ENCODE measurements at regions not wholly inside any gene's neighbourhood (a gene's known extent, or its start where the extent isn't known, plus 50 kb on each side); places are given as distances from the start of the nearest gene placed in this dataset.

- DNase-seq, result no peak
Measured at GRCh38 chr1:50289495-50289894, 133.7 kb downstream of the DMRTA2 start.

- DNase-seq, result no peak
Measured at GRCh38 chr1:50285994-50286393, 137.2 kb downstream of the DMRTA2 start.

DNA sequence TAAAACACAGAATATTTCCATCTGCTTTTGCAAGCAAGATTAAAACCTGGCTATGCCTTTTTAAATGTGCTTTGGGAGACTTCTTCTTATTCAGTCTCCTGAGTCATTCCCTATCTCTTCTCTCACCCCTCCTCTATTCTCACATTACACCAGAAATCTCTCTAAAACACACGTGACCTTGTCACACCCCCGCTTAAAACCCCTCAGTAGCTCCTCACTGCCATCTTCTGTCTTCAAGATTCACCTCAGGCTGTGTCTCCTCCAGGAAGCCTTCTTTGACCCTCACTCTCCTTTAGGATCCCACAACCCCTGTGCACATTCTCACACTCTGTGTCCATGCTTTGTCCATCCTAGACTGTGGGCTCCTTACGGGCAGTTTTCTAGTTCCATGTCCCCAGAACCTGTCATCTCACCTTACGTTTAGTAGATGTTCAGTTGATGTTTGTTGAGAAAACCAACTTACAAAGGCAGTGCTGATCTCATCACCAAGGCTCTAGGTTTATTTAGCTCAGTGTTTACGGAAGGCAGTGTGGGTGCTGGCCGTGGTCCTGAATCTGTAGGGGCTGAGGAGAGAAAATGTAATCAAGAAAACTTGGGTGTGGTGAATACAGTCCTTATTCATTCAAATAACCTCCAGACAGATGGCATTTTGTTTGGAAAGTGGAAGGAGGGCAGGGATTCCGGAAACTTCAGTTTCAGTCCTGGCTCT, 143.5 kb downstream of the DMRTA2 start:
- peak; percentile 32 for DNase-seq

DNA sequence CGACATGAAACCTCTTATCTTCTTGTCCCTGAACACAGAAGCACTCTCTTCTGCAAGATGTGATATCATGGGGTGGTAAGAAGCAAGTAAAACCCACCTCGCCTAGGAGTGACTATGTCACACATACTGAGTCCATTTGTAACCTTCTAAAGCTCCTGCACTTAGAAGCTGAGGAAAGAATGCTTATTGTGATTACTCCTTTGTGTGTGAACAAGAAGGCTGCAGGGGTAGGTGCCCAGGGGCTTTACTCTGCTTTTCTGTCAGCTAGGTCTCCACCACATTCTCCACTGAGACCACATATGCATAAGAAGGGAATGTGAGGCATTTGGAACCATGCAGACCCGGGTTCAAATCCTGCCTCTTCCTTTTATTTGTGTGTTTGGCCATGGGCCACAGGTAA, 144.3 kb downstream of the DMRTA2 start:
- no peak for DNase-seq

DNA sequence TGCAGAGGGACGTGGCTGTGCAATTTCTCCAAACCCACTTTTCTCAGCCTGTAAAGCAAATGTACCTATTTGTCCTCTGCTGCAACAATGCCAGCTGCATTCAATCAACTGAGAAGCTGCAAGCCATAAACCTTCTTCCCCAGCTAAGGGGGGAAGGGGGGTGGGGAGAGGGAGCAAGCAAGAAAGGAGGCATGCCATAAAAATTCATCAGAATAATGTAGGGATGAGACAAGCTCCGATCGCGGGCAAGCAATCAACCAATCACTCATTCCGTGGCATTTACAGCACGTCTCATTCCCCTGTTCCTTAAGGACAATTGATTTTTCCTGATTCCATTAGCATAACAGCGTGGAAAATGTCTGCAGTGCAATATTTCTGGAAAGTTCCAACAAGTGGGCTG, 144.8 kb downstream of the DMRTA2 start:
- DNase-seq, result no peak

GRCh38 chr1:50275566-50275965, 147.7 kb downstream of the DMRTA2 start:
- DNase-seq, result no peak

- no peak for DNase-seq
Measured at GRCh38 chr1:50272912-50273311, 150.3 kb downstream of the DMRTA2 start.

DNA sequence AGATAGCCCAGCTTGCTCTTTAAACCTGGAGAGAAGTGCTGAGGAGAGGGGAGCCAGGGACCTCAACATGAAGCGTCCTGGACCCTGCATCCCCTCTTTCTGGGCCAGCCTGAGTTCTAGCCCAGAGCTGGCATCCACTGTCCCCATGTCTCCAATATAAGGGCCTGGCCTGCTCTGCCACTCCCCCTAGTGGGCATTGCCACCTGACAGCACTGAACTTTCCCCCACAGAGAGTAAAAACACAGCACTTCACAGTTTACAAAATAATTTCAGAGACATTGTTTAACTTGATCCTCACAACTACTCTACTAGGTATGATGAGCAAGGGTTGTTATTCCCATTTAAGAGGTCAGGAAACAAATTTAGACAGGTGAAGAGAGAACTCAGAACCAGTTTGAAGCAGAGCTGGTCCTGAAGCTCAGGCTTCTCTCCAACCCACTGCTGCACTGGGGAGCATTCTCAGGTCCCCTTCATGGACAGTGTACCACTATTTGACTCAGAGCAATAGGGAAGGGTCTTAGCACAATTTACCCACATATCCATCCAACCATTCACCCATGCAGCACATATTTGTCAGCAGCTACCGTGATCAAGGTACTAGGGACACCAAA, 151.2 kb downstream of the DMRTA2 start:
- DNase-seq, result no peak

- DNase-seq, result no peak
Measured at GRCh38 chr1:50271337-50271736, 151.9 kb downstream of the DMRTA2 start.

- no peak for DNase-seq
Measured at GRCh38 chr1:50270926-50271325, 152.3 kb downstream of the DMRTA2 start.

GRCh38 chr1:50268049-50268448, 155.2 kb downstream of the DMRTA2 start:
- no peak for DNase-seq

- no peak for DNase-seq
Measured at GRCh38 chr1:50266509-50266908, 156.7 kb downstream of the DMRTA2 start.

- no peak for DNase-seq
Measured at GRCh38 chr1:50265790-50266314, 157.1 kb downstream of the ELAVL4 start.

DNA sequence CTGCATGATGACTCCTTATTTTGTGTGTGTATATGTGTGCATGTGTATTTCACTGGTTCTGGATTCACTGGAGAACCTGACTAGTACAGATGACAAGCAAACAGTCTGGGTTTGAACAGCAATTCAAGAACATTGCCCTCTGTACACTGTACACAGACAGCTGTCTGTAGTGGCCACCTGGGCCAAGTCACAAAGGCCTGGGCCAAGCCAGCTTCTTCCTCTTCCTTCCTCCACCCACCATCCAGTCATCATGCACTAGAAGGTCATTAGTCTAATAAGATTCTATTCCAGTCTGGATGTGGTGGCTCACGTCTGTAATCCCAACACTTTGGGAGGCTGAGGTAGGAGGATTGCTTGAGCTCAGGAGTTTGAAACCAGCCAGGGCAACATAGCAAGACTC, 155.9 kb downstream of the ELAVL4 start:
- no peak for DNase-seq

- no peak for DNase-seq
Measured at GRCh38 chr1:50262436-50262835, 153.7 kb downstream of the ELAVL4 start.

DNA sequence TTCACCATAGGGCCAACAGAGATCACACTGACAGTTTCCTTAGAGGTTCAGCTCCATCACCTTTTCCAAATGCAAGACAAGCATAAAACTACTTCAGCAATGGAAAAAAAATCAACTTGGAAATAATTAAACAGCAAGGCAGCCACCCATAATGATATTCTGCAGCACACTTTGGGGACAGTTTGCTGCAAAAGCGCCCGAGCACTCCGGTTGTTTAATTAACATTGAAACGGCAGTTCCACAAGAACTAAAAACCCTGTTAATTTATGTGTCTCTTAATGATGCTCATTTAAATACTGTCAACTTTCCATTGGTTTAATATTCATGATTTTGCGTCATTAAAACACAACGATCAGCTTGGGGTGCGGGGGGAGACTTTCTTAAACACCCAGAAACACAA, 153.2 kb downstream of the ELAVL4 start:
- no peak for DNase-seq

GRCh38 chr1:50257940-50258685, 149.4 kb downstream of the ELAVL4 start:
- DNase-seq, result no peak

DNA sequence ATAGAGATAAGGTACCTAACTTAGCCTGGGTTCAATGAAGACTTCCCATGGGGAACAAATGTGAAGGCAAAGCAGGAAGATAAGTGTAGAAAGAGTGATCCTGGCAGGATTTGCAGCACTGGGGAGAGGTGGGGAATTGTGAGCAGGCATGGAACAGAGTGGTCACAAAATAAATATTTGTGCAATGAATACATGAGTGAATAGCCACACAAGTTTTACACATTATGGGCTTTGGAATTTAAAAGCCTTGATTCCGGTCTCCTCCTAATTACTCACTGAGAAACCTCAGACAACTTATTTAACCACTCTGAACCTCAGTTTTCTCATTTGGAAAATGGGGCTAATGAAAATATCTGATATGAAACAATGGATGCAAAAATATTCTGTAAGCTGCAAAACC, 148.3 kb downstream of the ELAVL4 start:
- DNase-seq, result no peak

Measured in right hindlimb (tissue), 1 donor.